H9 (cell line): ENCODE measurements at regions not wholly inside any gene's neighbourhood (a gene's known extent, or its start where the extent isn't known, plus 50 kb on each side); places are given as distances from the start of the nearest gene placed in this dataset.

Experiments used
- DNase-seq: peaks from one replicate; pipeline ENCODE4 v3.0.0-alpha.2; 2017
- H2AFZ ChIP-seq: one replicate; pipeline ENCODE4 v1.6.1; 2013; ENCODE audit warnings: mild to moderate bottlenecking, low read length, control low read depth, moderate library complexity
- H2AK5ac ChIP-seq: 2 replicates; pipeline ENCODE4 v1.6.1; 2013; ENCODE audit warnings: low read length, control low read depth, mixed read lengths; ENCODE audit not compliant: insufficient read length
- H2BK120ac ChIP-seq: one replicate; pipeline ENCODE4 v1.6.1; 2013; ENCODE audit warnings: low read depth, mild to moderate bottlenecking, low read length, control low read depth, inconsistent platforms; ENCODE audit not compliant: poor library complexity, severe bottlenecking
- H2BK12ac ChIP-seq: 2 replicates; pipeline ENCODE4 v1.6.1; 2013; ENCODE audit warnings: low read length, control low read depth, mixed read lengths, low read depth; ENCODE audit not compliant: insufficient read length
- H2BK15ac ChIP-seq: 2 replicates; pipeline ENCODE4 v1.6.1; 2013; ENCODE audit warnings: low read depth, low read length, control low read depth
- H2BK20ac ChIP-seq: one replicate; pipeline ENCODE4 v1.6.1; 2013; ENCODE audit warnings: low read depth, mild to moderate bottlenecking, low read length, control low read depth, inconsistent platforms; ENCODE audit not compliant: poor library complexity, severe bottlenecking
- H2BK5ac ChIP-seq: 2 replicates; pipeline ENCODE4 v1.6.1; 2013; ENCODE audit warnings: low read length, control low read depth, mixed read lengths; ENCODE audit not compliant: insufficient read length
- H3K14ac ChIP-seq: 2 replicates; pipeline ENCODE4 v1.6.1; 2013; ENCODE audit warnings: low read length, control low read depth; ENCODE audit not compliant: insufficient read depth
- H3K18ac ChIP-seq: 2 replicates; pipeline ENCODE4 v1.6.1; 2013; ENCODE audit warnings: low read depth, mild to moderate bottlenecking, mixed read lengths, low read length, control low read depth; ENCODE audit not compliant: insufficient read length
- H3K23ac ChIP-seq: 2 replicates; pipeline ENCODE4 v1.6.1; 2013; ENCODE audit warnings: low read length, control low read depth, mixed read lengths, low read depth; ENCODE audit not compliant: insufficient read length
- H3K23me2 ChIP-seq: 2 replicates; pipeline ENCODE4 v1.6.1; 2013; ENCODE audit warnings: low read depth, mild to moderate bottlenecking, mixed read lengths, low read length, control low read depth; ENCODE audit not compliant: insufficient read length, poor library complexity, severe bottlenecking
- H3K27ac ChIP-seq: 2 replicates; pipeline ENCODE4 v1.5.1; 2013; ENCODE audit warnings: low read length, control low read depth, mixed read lengths, low read depth; ENCODE audit not compliant: insufficient read length
- H3K27me3 ChIP-seq: 2 replicates; pipeline ENCODE4 v1.6.1; 2013; ENCODE audit warnings: low read length, control low read depth, inconsistent platforms; ENCODE audit not compliant: insufficient read depth
- H3K4ac ChIP-seq: 2 replicates; pipeline ENCODE4 v1.6.1; 2013; ENCODE audit warnings: low read depth, mild to moderate bottlenecking, control low read depth, inconsistent platforms, low read length, moderate library complexity
- H3K4me1 ChIP-seq: 2 replicates; pipeline ENCODE4 v1.6.1; 2013; ENCODE audit warnings: low read length, control low read depth, inconsistent platforms; ENCODE audit not compliant: insufficient read depth
- H3K4me2 ChIP-seq: 2 replicates; pipeline ENCODE4 v1.6.1; 2013; ENCODE audit warnings: low read length, control low read depth, mixed read lengths; ENCODE audit not compliant: insufficient read length, insufficient read depth
- H3K56ac ChIP-seq: 2 replicates; pipeline ENCODE4 v1.6.1; 2013; ENCODE audit warnings: low read depth, mild to moderate bottlenecking, mixed read lengths, low read length, control low read depth; ENCODE audit not compliant: insufficient read length
- H3K79me1 ChIP-seq: 2 replicates; pipeline ENCODE4 v1.6.1; 2013; ENCODE audit warnings: low read depth, mild to moderate bottlenecking, moderate library complexity, low read length, control low read depth, inconsistent platforms; ENCODE audit not compliant: insufficient read depth, poor library complexity, severe bottlenecking
- H3K79me2 ChIP-seq: 2 replicates; pipeline ENCODE4 v1.6.1; 2013; ENCODE audit warnings: low read length, control low read depth, inconsistent platforms; ENCODE audit not compliant: insufficient read depth
- H3K9ac ChIP-seq: 2 replicates; pipeline ENCODE4 v1.6.1; 2013; ENCODE audit warnings: low read length, control low read depth, mixed read lengths; ENCODE audit not compliant: insufficient read length; ENCODE audit errors: extremely low read depth
- H3K9me3 ChIP-seq: one replicate; pipeline ENCODE4 v1.6.1; 2013; ENCODE audit warnings: low read depth, low read length, inconsistent platforms; ENCODE audit not compliant: control insufficient read depth
- H3T11ph ChIP-seq: one replicate; pipeline ENCODE4 v1.6.1; 2013; ENCODE audit warnings: mild to moderate bottlenecking, low read length, control low read depth, inconsistent platforms
- H4K20me1 ChIP-seq: one replicate; pipeline ENCODE4 v1.6.1; 2013; ENCODE audit not compliant: control insufficient read depth, insufficient read length, insufficient read depth
- H4K5ac ChIP-seq: 2 replicates; pipeline ENCODE4 v1.6.1; 2013; ENCODE audit warnings: low read depth, mild to moderate bottlenecking, mixed read lengths, low read length, control low read depth; ENCODE audit not compliant: insufficient read length
- H4K8ac ChIP-seq: replicated peaks from 2 replicates; pipeline ENCODE4 v1.6.1; 2013; ENCODE audit warnings: low read length, control low read depth, mixed read lengths, low read depth; ENCODE audit not compliant: insufficient read length
- H4K91ac ChIP-seq: 2 replicates; pipeline ENCODE4 v1.6.1; 2013; ENCODE audit warnings: low read depth, mild to moderate bottlenecking, moderate library complexity, mixed read lengths, low read length, control low read depth; ENCODE audit not compliant: insufficient read length
- H3K27ac Mint-ChIP-seq, 3 experiments: 2 replicates in 2 of 3; 3 replicates in 1 of 3; pipeline ENCODE4 v1.8.0; 2020 to 2021; ENCODE audit warnings: mixed read lengths in 3 of 3, mild to moderate bottlenecking in 1 of 3, moderate library complexity in 1 of 3
- H3K27me3 Mint-ChIP-seq: 2 replicates; pipeline ENCODE4 v1.8.0; 2021; ENCODE audit warnings: low read depth, mild to moderate bottlenecking, moderate library complexity, mixed read lengths
- H3K36me3 Mint-ChIP-seq, 3 experiments: 2 replicates in 2 of 3; 3 replicates in 1 of 3; pipeline ENCODE4 v1.8.0; 2020 to 2021; ENCODE audit warnings: low read depth in 3 of 3, mixed read lengths in 3 of 3; ENCODE audit not compliant: insufficient read depth in 1 of 3
- H3K4me1 Mint-ChIP-seq, 2 experiments: 2 replicates each; pipeline ENCODE4 v1.8.0; 2020; ENCODE audit warnings: mixed read lengths in 2 of 2
- H3K4me3 Mint-ChIP-seq, 2 experiments: 2 replicates in 1 of 2; 3 replicates in 1 of 2; pipeline ENCODE4 v1.8.0; 2020 to 2021; ENCODE audit warnings: mild to moderate bottlenecking in 2 of 2, mixed read lengths in 2 of 2, moderate library complexity in 1 of 2
- H3K9me3 Mint-ChIP-seq, 2 experiments: 2 replicates in 1 of 2; 3 replicates in 1 of 2; pipeline ENCODE4 v1.8.0; 2020; ENCODE audit warnings: mild to moderate bottlenecking in 2 of 2, mixed read lengths in 2 of 2, moderate library complexity in 1 of 2
- WGBS: extraction: QIAGEN DNeasy Blood & Tissue Kit; methylation state at CpG from one replicate; pipeline ENCODE4 v1.1.7; 2013; ENCODE audit warnings: missing lambda C conversion rate, low lambda C conversion rate, mixed read lengths; ENCODE audit not compliant: insufficient read length; ENCODE audit errors: extremely low coverage; 5-methylcytosine and 5-hydroxymethylcytosine counted together
- TF ChIP-seq, protein P1 (sequence below): fragments of 200-600 bp; sonication (generic); conservative IDR thresholded peaks from 3 replicates; pipeline ENCODE4 v1.8.0; 2021; ENCODE audit warnings: antibody characterized with exemption, mild to moderate bottlenecking

DNA sequence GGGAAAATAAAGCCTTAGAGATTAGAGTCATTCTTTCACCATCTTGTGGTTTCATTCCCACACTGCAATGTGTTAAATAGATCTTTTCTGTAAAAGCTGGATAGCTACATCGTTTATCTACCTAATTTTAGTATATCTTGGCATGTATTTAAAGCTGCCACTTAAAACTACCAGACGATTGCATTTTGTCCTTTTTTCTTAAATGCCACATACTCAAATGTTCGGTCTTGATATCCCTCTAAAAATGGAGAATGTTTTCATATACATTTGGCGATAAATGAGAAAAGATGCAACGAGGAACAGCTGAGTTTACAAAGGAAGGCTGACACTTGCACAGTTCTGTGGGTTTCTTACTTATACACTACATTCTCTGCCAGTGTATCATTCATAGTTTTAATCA lies 148.3 kb downstream of the CENPC start:
- Histone ChIP-seq H3K14ac (no peak overlapping the region), H3K23ac (no peak overlapping the region), H2BK120ac (no peak overlapping the region), H2AK5ac (no peak overlapping the region), H3T11ph (no peak overlapping the region), H4K91ac (no peak overlapping the region), H2AFZ (no peak overlapping the region), H4K5ac (no peak overlapping the region), H4K20me1 (no peaks in the 10 kb centered on the region), H3K4me2 (no peak overlapping the region), H3K79me1 (no peaks in the 10 kb centered on the region), H3K4ac (no peak overlapping the region), H2BK15ac (no peak overlapping the region), H3K9ac (no peak overlapping the region), H4K8ac (no peak overlapping the region), H2BK12ac (no peak overlapping the region), H3K18ac (no peak overlapping the region), H3K27ac (no peak overlapping the region), H3K56ac (no peak overlapping the region), H3K9me3 (no peaks in the 10 kb centered on the region), H3K27me3 (no peaks in the 10 kb centered on the region), H2BK5ac (no peak overlapping the region), H3K23me2 (no peaks in the 10 kb centered on the region), H3K4me1 (no peaks in the 10 kb centered on the region), H3K79me2 (no peaks in the 10 kb centered on the region), H2BK20ac (no peak overlapping the region)
- Mint-ChIP-seq H3K4me3 (no peak overlapping the region), H3K27ac (no peak overlapping the region), H3K9me3 (no peaks in the 10 kb centered on the region), H3K27me3 (no peaks in the 10 kb centered on the region), H3K36me3 (no peaks in the 10 kb centered on the region), H3K4me1 (no peaks in the 10 kb centered on the region)
- DNase-seq, result no peak
- WGBS, result no CpG with 5 or more reads among the region's 5 CpGs
- TF ChIP-seq, protein P1, sequence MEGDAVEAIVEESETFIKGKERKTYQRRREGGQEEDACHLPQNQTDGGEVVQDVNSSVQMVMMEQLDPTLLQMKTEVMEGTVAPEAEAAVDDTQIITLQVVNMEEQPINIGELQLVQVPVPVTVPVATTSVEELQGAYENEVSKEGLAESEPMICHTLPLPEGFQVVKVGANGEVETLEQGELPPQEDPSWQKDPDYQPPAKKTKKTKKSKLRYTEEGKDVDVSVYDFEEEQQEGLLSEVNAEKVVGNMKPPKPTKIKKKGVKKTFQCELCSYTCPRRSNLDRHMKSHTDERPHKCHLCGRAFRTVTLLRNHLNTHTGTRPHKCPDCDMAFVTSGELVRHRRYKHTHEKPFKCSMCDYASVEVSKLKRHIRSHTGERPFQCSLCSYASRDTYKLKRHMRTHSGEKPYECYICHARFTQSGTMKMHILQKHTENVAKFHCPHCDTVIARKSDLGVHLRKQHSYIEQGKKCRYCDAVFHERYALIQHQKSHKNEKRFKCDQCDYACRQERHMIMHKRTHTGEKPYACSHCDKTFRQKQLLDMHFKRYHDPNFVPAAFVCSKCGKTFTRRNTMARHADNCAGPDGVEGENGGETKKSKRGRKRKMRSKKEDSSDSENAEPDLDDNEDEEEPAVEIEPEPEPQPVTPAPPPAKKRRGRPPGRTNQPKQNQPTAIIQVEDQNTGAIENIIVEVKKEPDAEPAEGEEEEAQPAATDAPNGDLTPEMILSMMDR, result no peak
